WI38 (cell line): ENCODE measurements at regions not wholly inside any gene's neighbourhood (a gene's known extent, or its start where the extent isn't known, plus 50 kb on each side); places are given as distances from the start of the nearest gene placed in this dataset.

Experiments
- H3K4me3 ChIP-seq: 2 replicates; pipeline ENCODE4 v1.5.1; 2011; ENCODE audit warnings: low read depth, mild to moderate bottlenecking, control low read depth, low read length
- CTCF ChIP-seq: IDR thresholded peaks from 2 replicates; pipeline ENCODE4 v1.5.1; 2012; ENCODE audit warnings: low read depth, mild to moderate bottlenecking, control low read depth, low read length

GRCh38 chr2:176652300-176653182 lies 383.3 kb downstream of the MTX2 start:
- no peak overlapping the region for H3K4me3 ChIP-seq
- TF ChIP-seq CTCF, result peak; percentile 70

- TF ChIP-seq CTCF, result peak; percentile 94
- H3K4me3 ChIP-seq, result no peak overlapping the region
These were observed 384.5 kb downstream of the MTX2 start for GRCh38 chr2:176653479-176654443.

GRCh38 chr2:176656038-176656775 lies 387.0 kb downstream of the MTX2 start:
- TF ChIP-seq CTCF, result no peak
- no peak overlapping the region for H3K4me3 ChIP-seq

- TF ChIP-seq CTCF, result no peak
- H3K4me3 ChIP-seq, result no peak overlapping the region
These were observed 387.5 kb downstream of the MTX2 start for GRCh38 chr2:176656776-176657140.

- H3K4me3 ChIP-seq, result no peak overlapping the region
- no peak for TF ChIP-seq CTCF
These were observed 388.2 kb downstream of the MTX2 start for GRCh38 chr2:176657393-176657792.

GRCh38 chr2:176658708-176659107 lies 389.5 kb downstream of the MTX2 start:
- H3K4me3 ChIP-seq, result no peak overlapping the region
- TF ChIP-seq CTCF, result no peak
